ENCODE measurements at regions not wholly inside any gene's neighbourhood (a gene's known extent, or its start where the extent isn't known, plus 50 kb on each side); places are given as distances from the start of the nearest gene placed in this dataset.

- H3K4me3 ChIP-seq (ENCODE audit: low read depth, low read length) = no peak overlapping the region
- no peak for DNase-seq (ENCODE audit: low read depth, low spot score)
- in situ Hi-C loops (cut with HindIII; ENCODE audit: low sequenced_read_pairs) = no loop called here
- no peak for TF ChIP-seq CTCF (IDR thresholded peaks at IDR 0.05; ENCODE audit: low read depth, low read length)
These were observed 518.8 kb downstream of the IRX1 start for GRCh38 chr5:4114452-4114851.

GRCh38 chr5:4116834-4117233, 521.2 kb downstream of the IRX1 start:
- DNase-seq (ENCODE audit: low read depth, low spot score) = peak; percentile 12
- no peak overlapping the region for H3K4me3 ChIP-seq (ENCODE audit: low read depth, low read length)
- TF ChIP-seq CTCF (IDR thresholded peaks at IDR 0.05; ENCODE audit: low read depth, low read length) = no peak
- in situ Hi-C loops (cut with HindIII; ENCODE audit: low sequenced_read_pairs) = no loop called here

GRCh38 chr5:4124221-4124970, 528.8 kb downstream of the IRX1 start:
- in situ Hi-C loops (cut with HindIII; ENCODE audit: low sequenced_read_pairs) = no loop called here
- no peak for DNase-seq (ENCODE audit: low read depth, low spot score)
- no peak overlapping the region for H3K4me3 ChIP-seq (ENCODE audit: low read depth, low read length)

GRCh38 chr5:4128994-4129393, 533.4 kb downstream of the IRX1 start:
- no peak for TF ChIP-seq CTCF (IDR thresholded peaks at IDR 0.05; ENCODE audit: low read depth, low read length)
- no peak for DNase-seq (ENCODE audit: low read depth, low spot score)
- in situ Hi-C loops (cut with HindIII; ENCODE audit: low sequenced_read_pairs) = no loop called here
- H3K4me3 ChIP-seq (ENCODE audit: low read depth, low read length) = no peak overlapping the region

More at GRCh38 chr5:4124221-4124970, 528.8 kb downstream of the IRX1 start:
- no peak for TF ChIP-seq CTCF (IDR thresholded peaks at IDR 0.05; ENCODE audit: low read depth, low read length)

- no peak overlapping the region for H3K4me3 ChIP-seq (ENCODE audit: low read depth, low read length)
- no peak for DNase-seq (ENCODE audit: low read depth, low spot score)
- TF ChIP-seq CTCF (IDR thresholded peaks at IDR 0.05; ENCODE audit: low read depth, low read length) = no peak
- in situ Hi-C loops (cut with HindIII; ENCODE audit: low sequenced_read_pairs) = no loop called here
These were observed 533.9 kb downstream of the IRX1 start for GRCh38 chr5:4129523-4129922.

- H3K4me3 ChIP-seq (ENCODE audit: low read depth, low read length) = no peak overlapping the region
- TF ChIP-seq CTCF (IDR thresholded peaks at IDR 0.05; ENCODE audit: low read depth, low read length) = no peak
- DNase-seq (ENCODE audit: low read depth, low spot score) = no peak
- in situ Hi-C loops (cut with HindIII; ENCODE audit: low sequenced_read_pairs) = no loop called here
These were observed 535.2 kb downstream of the IRX1 start for GRCh38 chr5:4130819-4131218.

All from astrocyte of the spinal cord (primary cell).